Duodenal mucosa (tissue), 2 donors: ENCODE measurements at regions not wholly inside any gene's neighbourhood (a gene's known extent, or its start where the extent isn't known, plus 50 kb on each side); places are given as distances from the start of the nearest gene placed in this dataset.

Experiments used
- H3K27ac ChIP-seq: one replicate; pipeline ENCODE4 v1.7.0; 2013; ENCODE audit warnings: low read depth, low read length
- H3K27me3 ChIP-seq, 2 donors: one replicate each; pipeline ENCODE4 v1.7.0; 2013; ENCODE audit warnings: low read length in 2 of 2, control low read depth in 1 of 2; ENCODE audit not compliant: insufficient read depth in 2 of 2, control insufficient read depth in 1 of 2
- H3K36me3 ChIP-seq, 2 donors: one replicate each; pipeline ENCODE4 v1.7.0; 2013; ENCODE audit warnings: low read length in 2 of 2, control low read depth in 1 of 2; ENCODE audit not compliant: insufficient read depth in 2 of 2, control insufficient read depth in 1 of 2
- H3K4me1 ChIP-seq, 2 donors: one replicate each; pipeline ENCODE4 v1.7.0; 2013; ENCODE audit warnings: low read length in 2 of 2, control low read depth in 1 of 2; ENCODE audit not compliant: insufficient read depth in 2 of 2, control insufficient read depth in 1 of 2
- H3K4me3 ChIP-seq, 2 donors: one replicate each; pipeline ENCODE4 v1.7.0; 2013; ENCODE audit warnings: low read length in 2 of 2, low read depth in 1 of 2
- H3K9ac ChIP-seq, 2 donors: one replicate each; pipeline ENCODE4 v1.7.0; 2013; ENCODE audit warnings: low read length in 2 of 2, low read depth in 1 of 2
- H3K9me3 ChIP-seq, 2 donors: one replicate each; pipeline ENCODE4 v1.7.0; 2013; ENCODE audit warnings: low read length in 2 of 2, control low read depth in 1 of 2; ENCODE audit not compliant: control insufficient read depth in 1 of 2

DNA sequence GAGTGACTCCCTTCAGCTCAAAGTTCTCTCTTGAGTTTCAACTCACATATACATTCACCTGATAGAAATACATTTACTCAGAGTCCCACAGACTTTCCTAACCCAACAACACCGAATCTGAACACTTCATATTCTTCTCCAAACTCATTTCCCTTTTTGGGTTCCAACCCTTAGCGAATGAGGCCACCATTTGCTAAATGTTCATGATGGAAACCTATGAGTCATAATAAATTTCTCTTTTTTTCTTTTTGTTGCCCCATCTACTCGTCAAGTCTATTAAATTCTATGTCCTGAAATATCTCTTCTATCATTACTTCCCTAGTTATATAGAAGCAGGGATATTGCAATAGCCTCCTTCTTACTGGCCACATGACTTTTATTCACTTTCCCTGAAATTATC is 100.1 kb downstream of the HLX start:
- Histone ChIP-seq H3K27me3 (no peaks in the 10 kb centered on the region), H3K9ac (no peak overlapping the region), H3K36me3 (no peaks in the 10 kb centered on the region), H3K4me3 (no peak overlapping the region), H3K9me3 (no peaks in the 10 kb centered on the region), H3K4me1 (no peaks in the 10 kb centered on the region), H3K27ac (no peak overlapping the region)

GRCh38 chr1:220982686-220983085 is 103.4 kb downstream of the HLX start:
- H3K36me3 ChIP-seq, result no peaks in the 10 kb centered on the region
- H3K4me3 ChIP-seq, result no peak overlapping the region

DNA sequence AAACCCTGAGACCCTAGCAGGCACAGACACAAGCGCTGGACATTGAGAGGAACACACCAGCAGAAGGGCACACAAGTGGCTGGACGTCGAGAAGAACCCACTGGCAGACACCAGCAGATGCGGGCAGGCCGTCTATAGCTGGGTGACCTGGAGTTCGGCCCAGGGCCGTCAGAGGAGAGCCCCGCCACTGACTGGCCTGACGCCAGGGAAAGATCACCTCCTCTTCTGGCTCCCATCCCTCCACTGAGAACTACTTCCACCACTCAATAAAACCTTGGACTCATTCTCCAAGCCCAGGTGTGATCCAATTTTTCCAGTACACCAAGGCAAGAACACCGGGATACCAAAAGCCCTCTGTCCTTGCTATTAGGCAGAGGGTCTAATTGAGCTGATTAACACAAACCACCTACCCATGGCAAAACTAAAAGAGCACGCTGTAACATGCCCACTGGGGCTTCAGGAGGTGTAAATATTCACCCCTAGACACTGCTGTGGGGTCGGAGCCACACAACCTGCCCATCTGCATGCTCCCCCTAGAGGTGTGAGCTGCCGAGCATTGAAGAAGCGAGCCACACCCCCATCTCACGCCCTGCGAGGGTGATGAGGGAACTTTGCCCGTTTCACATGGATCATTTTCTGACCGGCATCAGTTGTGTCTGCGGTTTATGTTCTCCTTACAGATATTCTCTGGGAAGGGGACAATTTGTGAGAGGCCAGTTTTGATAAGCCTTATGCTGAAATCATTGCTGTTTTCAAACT is 104.8 kb downstream of the HLX start:
- no peaks in the 10 kb centered on the region for H3K9me3 ChIP-seq
- H3K4me1 ChIP-seq, result no peaks in the 10 kb centered on the region
- no peak overlapping the region for H3K9ac ChIP-seq
- H3K4me3 ChIP-seq, result no peak overlapping the region
- no peaks in the 10 kb centered on the region for H3K36me3 ChIP-seq
- no peaks in the 10 kb centered on the region for H3K27me3 ChIP-seq
- no peak overlapping the region for H3K27ac ChIP-seq

More at GRCh38 chr1:220982686-220983085, 103.4 kb downstream of the HLX start:
- Histone ChIP-seq H3K27me3 (no peaks in the 10 kb centered on the region), H3K27ac (no peak overlapping the region), H3K9me3 (no peaks in the 10 kb centered on the region), H3K9ac (no peak overlapping the region), H3K4me1 (no peaks in the 10 kb centered on the region)

DNA sequence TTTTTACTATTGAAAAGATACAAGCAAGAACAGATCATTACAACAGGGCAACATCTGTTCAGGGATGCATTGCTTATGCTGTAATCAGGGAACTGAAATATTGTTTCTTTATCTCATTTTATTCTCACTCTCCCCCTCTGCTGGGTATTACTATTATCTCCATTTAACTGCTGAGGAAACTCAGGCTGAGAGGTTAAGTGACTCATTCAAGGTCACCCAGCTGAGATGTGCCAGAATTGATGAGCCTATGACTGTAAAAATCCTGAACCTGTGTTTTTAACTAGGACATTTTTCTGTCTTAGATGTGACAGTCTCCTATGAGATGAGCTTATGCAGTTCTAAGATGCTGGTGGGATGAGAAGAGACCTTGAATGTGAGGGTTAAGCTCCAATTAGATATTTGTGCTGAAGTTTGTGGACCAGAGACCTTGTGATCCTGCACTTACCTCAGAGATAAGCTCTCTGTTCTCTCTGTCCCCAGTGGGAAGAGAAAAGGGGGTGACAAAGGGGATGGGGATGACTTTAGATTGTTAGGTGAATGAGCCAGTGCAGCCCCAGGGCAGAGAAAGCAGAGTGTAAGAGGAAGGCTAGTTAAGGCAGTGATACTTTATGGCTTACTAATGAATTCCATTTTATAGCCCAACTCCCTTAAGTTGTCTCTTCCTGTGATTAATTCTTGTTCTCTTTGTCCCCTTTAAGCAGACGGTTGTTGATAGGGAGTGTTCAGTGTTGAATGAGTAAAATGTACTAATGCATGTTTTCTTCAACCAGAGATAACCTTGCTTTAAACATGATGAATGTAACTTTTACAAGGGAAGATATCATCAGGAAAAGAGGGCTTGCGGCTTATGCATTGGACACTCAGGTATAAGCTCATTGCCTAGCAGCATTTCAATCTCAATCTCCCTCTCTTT is 111.4 kb downstream of the HLX start:
- no peak overlapping the region for H3K4me3 ChIP-seq
- no peak overlapping the region for H3K27ac ChIP-seq
- H3K36me3 ChIP-seq, result no peaks in the 10 kb centered on the region
- H3K9ac ChIP-seq, result no peak overlapping the region
- no peaks in the 10 kb centered on the region for H3K9me3 ChIP-seq
- no peaks in the 10 kb centered on the region for H3K4me1 ChIP-seq
- H3K27me3 ChIP-seq, result no peaks in the 10 kb centered on the region

DNA sequence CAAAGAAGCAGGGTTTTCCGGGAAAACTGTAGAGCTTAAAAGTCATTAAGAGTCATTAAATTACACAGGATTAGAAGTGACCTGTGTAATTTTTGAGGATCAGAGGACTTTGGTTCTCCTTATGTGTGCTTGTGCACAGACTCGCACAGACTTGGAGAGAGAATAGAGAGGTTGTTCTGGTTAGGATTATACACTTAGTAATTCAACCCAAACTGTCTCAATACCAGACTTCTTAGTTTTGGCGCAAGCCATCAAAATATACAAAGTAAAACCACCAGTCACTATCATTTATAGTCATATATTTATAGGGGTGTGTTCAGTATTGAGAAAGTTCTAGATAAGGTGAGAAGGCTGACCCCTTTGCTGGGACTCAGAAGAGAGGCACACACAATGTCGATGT is 112.3 kb downstream of the HLX start:
- no peaks in the 10 kb centered on the region for H3K4me1 ChIP-seq
- no peaks in the 10 kb centered on the region for H3K27me3 ChIP-seq
- no peak overlapping the region for H3K9ac ChIP-seq
- no peaks in the 10 kb centered on the region for H3K9me3 ChIP-seq
- no peak overlapping the region for H3K27ac ChIP-seq
- no peak overlapping the region for H3K4me3 ChIP-seq
- H3K36me3 ChIP-seq, result no peaks in the 10 kb centered on the region

GRCh38 chr1:220991959-220992704 is 112.9 kb downstream of the HLX start:
- H3K9ac ChIP-seq, result no peak overlapping the region
- no peaks in the 10 kb centered on the region for H3K27me3 ChIP-seq
- H3K4me3 ChIP-seq, result no peak overlapping the region
- H3K4me1 ChIP-seq, result no peaks in the 10 kb centered on the region
- H3K36me3 ChIP-seq, result no peaks in the 10 kb centered on the region
- H3K9me3 ChIP-seq, result no peaks in the 10 kb centered on the region
- H3K27ac ChIP-seq, result no peak overlapping the region

DNA sequence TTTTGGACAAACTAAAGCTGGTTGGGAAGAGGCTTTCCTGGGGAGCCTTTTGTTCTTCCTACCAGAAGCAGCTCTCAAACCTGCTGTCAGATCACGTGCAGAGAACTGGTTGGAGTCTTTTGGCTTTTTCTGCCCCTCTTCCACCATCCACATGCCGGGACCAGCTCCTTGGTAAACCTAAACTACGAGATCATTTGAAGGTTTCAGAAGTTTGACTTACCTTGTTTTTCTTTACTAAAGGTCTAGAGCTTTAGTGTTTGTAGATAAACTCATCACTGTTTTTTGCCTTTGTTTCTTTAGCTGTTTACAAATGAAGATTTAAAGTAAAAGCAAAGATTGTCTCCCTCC is 113.4 kb downstream of the HLX start:
- H3K4me1 ChIP-seq, result no peaks in the 10 kb centered on the region
- H3K27me3 ChIP-seq, result no peaks in the 10 kb centered on the region
- no peaks in the 10 kb centered on the region for H3K9me3 ChIP-seq
- no peak overlapping the region for H3K9ac ChIP-seq
- no peak overlapping the region for H3K27ac ChIP-seq
- H3K36me3 ChIP-seq, result no peaks in the 10 kb centered on the region
- H3K4me3 ChIP-seq, result no peak overlapping the region

GRCh38 chr1:220994671-220995070 is 115.4 kb downstream of the HLX start:
- no peak overlapping the region for H3K9ac ChIP-seq
- H3K36me3 ChIP-seq, result no peaks in the 10 kb centered on the region
- no peaks in the 10 kb centered on the region for H3K4me1 ChIP-seq
- no peak overlapping the region for H3K27ac ChIP-seq
- no peaks in the 10 kb centered on the region for H3K9me3 ChIP-seq
- H3K4me3 ChIP-seq, result no peak overlapping the region
- H3K27me3 ChIP-seq, result no peaks in the 10 kb centered on the region

DNA sequence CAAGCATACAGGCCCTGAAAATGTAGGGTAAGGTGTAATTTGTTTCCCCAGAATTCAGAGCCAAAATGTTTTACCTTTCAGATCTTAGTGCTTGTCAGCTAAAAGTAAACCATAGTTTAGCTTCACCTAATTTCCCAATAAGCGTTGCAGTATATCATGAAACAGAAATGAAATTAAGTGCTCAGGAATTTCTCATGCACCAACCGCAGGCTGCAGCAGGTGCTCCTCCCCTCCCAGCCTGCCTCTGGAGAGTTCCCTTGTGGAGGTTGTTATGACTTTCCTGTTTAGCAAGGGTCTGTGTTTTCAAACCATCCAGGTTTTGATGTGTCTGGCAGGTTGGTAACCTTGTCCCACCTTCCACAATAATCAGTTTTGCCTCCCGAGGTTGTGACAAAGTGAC is 118.5 kb downstream of the HLX start:
- Histone ChIP-seq H3K36me3 (no peaks in the 10 kb centered on the region), H3K27ac (no peak overlapping the region), H3K9ac (no peak overlapping the region)

More for the DNA sequence above, 118.5 kb downstream of the HLX start:
- Histone ChIP-seq H3K4me3 (no peak overlapping the region), H3K4me1 (no peaks in the 10 kb centered on the region), H3K9me3 (no peaks in the 10 kb centered on the region), H3K27me3 (no peaks in the 10 kb centered on the region)
